ENCODE measurements at regions not wholly inside any gene's neighbourhood (a gene's known extent, or its start where the extent isn't known, plus 50 kb on each side); places are given as distances from the start of the nearest gene placed in this dataset.
A peak's percentile ranks its signal among the peaks of the same experiment; 100 is the strongest.
"Not testable (repeated sequence)": the region's sequence is repeated elsewhere in the genome, so short reads cannot be mapped to it uniquely, and the experiment has no call there.

DNA sequence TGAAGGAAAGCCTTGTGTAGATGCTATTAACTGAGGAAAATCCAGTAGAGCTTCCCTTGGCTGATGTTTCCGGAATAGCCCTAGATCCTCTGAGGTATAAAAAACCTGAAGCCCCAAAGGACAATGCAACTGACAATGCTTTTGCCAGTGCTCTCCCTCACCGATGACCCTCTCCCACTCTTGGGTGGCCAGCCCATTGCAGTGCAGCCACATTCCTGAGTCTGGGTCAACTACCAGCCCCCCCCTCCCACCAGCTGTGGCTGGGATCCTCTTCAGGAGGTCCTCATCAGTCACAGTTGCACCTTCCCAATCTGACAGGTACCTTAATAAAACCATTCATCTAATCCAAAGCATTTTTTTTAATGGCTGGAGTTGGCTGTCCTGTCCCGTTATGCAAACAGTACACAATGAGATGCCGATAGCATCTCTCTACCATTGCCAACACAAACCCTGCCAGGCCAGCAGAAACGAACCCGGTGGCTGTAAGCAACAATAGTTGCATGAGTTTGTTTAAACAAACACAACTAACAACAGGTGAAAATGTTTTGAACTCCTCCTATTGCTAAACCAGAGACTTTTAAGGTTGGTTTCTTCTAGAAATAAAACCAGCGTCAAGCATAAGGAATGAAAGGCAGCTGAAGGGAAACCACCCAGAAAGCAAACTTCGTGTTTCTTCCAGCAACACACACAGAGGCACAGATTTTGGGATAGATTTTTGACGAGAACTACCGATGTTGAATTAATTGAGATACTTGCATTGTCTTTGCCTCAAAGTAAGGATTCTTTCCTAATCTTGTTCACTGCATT, 128.3 kb upstream of the ARHGEF3 start:
- no peak overlapping the region for H3K4me3 ChIP-seq (ENCODE audit: low read depth, low read length)
- H3K36me3 ChIP-seq (ENCODE audit: control insufficient read depth, insufficient read depth, low read length) = no peaks in the 10 kb centered on the region
- TF ChIP-seq, protein P1, sequence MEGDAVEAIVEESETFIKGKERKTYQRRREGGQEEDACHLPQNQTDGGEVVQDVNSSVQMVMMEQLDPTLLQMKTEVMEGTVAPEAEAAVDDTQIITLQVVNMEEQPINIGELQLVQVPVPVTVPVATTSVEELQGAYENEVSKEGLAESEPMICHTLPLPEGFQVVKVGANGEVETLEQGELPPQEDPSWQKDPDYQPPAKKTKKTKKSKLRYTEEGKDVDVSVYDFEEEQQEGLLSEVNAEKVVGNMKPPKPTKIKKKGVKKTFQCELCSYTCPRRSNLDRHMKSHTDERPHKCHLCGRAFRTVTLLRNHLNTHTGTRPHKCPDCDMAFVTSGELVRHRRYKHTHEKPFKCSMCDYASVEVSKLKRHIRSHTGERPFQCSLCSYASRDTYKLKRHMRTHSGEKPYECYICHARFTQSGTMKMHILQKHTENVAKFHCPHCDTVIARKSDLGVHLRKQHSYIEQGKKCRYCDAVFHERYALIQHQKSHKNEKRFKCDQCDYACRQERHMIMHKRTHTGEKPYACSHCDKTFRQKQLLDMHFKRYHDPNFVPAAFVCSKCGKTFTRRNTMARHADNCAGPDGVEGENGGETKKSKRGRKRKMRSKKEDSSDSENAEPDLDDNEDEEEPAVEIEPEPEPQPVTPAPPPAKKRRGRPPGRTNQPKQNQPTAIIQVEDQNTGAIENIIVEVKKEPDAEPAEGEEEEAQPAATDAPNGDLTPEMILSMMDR (IDR thresholded peaks at IDR 0.05; ENCODE audit: insufficient read depth, low read length, poor library complexity, severe bottlenecking) = no peak
- no peak for DNase-seq (ENCODE audit: low read depth)
- no peaks in the 10 kb centered on the region for H3K27me3 ChIP-seq (ENCODE audit: control insufficient read depth, insufficient read depth, low read length)

DNA sequence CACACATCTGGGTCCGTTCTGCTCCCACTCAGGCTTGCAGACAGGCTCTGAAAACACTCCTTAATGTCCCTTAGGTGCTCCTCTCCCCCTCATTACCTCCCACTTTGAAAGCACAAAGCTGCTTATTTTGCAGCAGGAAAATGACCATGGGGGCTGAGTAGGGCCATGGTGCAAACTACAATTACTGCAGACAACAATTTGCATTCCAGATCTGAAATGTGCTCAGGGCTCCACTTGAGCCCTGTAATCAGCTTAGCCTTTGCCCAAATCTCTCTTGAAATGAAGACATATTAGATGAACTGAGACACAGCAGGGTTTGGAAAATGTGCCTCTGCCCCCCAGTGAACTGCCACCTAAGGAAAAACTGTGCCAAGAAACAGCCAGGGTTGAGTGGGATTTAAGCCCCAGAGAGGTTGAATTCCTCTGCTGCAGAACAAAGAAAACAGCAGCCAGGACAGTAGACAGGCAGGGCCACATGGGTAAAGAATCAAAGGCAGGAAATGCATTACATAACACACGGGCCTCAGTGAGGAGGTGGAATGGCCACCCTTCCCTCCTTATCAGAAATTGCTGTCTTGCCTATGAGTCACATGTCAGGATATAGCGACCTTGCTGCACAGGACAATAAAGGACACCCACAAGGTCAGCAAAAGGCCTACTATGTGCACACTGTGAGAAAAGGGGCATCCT, 126.8 kb upstream of the ARHGEF3 start:
- H3K36me3 ChIP-seq (ENCODE audit: control insufficient read depth, insufficient read depth, low read length) = no peaks in the 10 kb centered on the region
- DNase-seq (ENCODE audit: low read depth) = no peak
- H3K4me3 ChIP-seq (ENCODE audit: low read depth, low read length) = no peak overlapping the region
- H3K27me3 ChIP-seq (ENCODE audit: control insufficient read depth, insufficient read depth, low read length) = no peaks in the 10 kb centered on the region
- TF ChIP-seq, protein P1 (IDR thresholded peaks at IDR 0.05; ENCODE audit: insufficient read depth, low read length, poor library complexity, severe bottlenecking) = no peak

DNA sequence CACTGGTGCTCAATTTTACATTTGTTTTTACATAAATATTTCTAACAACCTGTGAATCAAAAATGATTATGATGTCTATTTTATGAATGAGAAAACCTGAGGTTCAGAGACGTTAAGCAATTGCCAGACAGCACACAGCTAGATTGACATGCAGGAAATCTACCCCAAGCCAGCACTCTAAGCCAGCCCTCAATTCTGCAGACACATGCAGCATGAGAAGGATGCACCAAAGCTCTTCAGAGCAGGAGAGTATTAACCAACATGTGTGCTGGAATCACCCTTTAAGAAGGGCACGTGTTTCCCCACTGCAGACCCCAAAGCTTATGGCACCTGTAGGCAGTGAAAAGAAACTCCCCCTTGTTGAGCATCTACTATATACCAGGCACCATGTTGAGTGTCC, 126.1 kb upstream of the ARHGEF3 start:
- TF ChIP-seq, protein P1 (IDR thresholded peaks at IDR 0.05; ENCODE audit: insufficient read depth, low read length, poor library complexity, severe bottlenecking) = no peak
- no peaks in the 10 kb centered on the region for H3K36me3 ChIP-seq (ENCODE audit: control insufficient read depth, insufficient read depth, low read length)
- H3K4me3 ChIP-seq (ENCODE audit: low read depth, low read length) = no peak overlapping the region
- H3K27me3 ChIP-seq (ENCODE audit: control insufficient read depth, insufficient read depth, low read length) = no peaks in the 10 kb centered on the region
- no peak for DNase-seq (ENCODE audit: low read depth)

DNA sequence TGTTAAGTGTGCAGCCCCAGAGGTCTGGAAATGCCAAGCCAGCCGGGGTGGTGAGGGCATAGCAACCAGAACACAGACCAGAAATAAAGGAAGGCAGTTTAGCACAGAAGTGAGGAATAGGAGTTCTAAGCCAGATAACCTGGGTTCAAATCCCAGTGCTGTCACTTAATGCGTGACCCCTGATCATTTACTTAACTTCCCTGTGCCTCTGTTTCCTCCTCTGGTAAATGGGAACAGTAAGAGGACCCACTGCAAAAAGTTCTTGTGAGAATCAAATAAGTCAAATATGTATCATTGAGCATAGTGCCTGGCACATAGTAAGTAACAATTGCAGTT, 125.2 kb upstream of the ARHGEF3 start:
- Histone ChIP-seq H3K4me3 (ENCODE audit: low read depth, low read length) (no peak overlapping the region), H3K27me3 (ENCODE audit: control insufficient read depth, insufficient read depth, low read length) (no peaks in the 10 kb centered on the region), H3K36me3 (ENCODE audit: control insufficient read depth, insufficient read depth, low read length) (no peaks in the 10 kb centered on the region)
- DNase-seq (ENCODE audit: low read depth) = no peak
- TF ChIP-seq, protein P1 (IDR thresholded peaks at IDR 0.05; ENCODE audit: insufficient read depth, low read length, poor library complexity, severe bottlenecking) = no peak

DNA sequence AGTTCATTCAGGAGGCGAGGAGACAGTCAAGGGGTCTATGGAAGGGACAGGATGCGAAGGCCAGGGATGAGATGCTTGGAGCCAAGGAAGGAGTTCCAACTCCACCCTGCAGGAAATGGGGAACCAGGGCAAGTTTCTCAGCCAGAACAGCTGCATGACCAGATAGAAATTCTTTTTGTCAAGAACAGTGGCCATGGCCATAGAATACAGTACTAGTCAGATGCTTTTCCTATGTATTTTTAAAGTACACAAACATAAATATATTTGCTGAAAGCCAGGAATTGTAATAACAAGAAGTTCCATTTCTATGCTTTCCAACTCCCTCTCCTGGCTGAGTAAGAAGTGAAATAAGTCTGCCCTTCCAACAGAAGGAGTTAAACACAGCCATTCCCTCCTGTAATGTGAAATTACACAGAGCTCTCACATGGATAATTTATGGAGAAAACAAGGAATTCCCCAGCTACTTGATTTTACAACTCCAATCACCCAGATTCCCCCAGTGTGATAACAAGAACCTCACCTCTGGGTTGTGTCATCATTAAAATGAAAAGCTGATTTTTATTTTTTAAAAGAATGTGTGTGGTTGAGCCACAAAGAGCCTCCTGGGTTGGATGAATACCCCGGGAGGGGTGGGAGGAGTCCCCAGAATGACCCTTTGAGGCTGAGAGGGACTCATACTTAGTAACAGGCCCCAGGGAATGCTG, 124.6 kb upstream of the ARHGEF3 start:
- TF ChIP-seq, protein P1 (IDR thresholded peaks at IDR 0.05; ENCODE audit: insufficient read depth, low read length, poor library complexity, severe bottlenecking) = peak; percentile 5
- no peaks in the 10 kb centered on the region for H3K36me3 ChIP-seq (ENCODE audit: control insufficient read depth, insufficient read depth, low read length)

DNA sequence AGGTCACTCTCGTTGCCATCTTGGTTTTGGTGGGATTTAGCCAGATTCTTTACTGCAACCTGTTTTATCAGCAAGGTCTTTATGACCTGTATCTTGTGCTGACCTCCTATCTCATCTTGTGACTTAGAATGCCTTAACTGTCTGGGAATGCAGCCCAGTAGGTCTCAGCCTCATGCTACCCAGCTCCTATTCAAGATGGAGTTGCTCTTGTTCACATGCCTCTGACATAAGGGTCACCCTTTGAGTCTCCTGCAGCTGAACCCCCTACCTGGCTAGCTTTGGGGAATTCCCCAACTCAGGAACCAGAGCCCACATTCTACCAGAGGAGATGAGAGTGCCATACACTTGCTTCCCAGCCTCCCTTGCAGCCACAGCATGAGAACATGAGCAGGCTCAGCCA, 123.0 kb upstream of the ARHGEF3 start:
- H3K36me3 ChIP-seq (ENCODE audit: control insufficient read depth, insufficient read depth, low read length); DNase-seq (ENCODE audit: low read depth): not testable (repeated sequence)

More for the DNA sequence above, 124.6 kb upstream of the ARHGEF3 start:
- DNase-seq (ENCODE audit: low read depth) = peak; percentile 69
- Histone ChIP-seq H3K4me3 (ENCODE audit: low read depth, low read length) (no peak overlapping the region), H3K27me3 (ENCODE audit: control insufficient read depth, insufficient read depth, low read length) (no peaks in the 10 kb centered on the region)

More for the DNA sequence above, 123.0 kb upstream of the ARHGEF3 start:
- not testable (repeated sequence) for H3K4me3 ChIP-seq (ENCODE audit: low read depth, low read length); H3K27me3 ChIP-seq (ENCODE audit: control insufficient read depth, insufficient read depth, low read length)

Measured in kidney epithelial cell (primary cell).